Tibial nerve (tissue), 4 donors: ENCODE measurements at regions not wholly inside any gene's neighbourhood (a gene's known extent, or its start where the extent isn't known, plus 50 kb on each side); places are given as distances from the start of the nearest gene placed in this dataset.

Experiments
- DNase-seq, 2 donors: peaks; one replicate each; pipeline ENCODE4 v3.0.0-alpha.2; 2019; ENCODE audit warnings: low spot score in 2 of 2
- H3K27ac ChIP-seq, 4 donors: fragments of 200-600 bp; sonication (generic) in 3 of 4; one replicate each; pipeline ENCODE4 v1.5.1; 2017 to 2019; ENCODE audit warnings: mild to moderate bottlenecking in 1 of 4
- H3K27me3 ChIP-seq, 2 donors: fragments of 200-600 bp; sonication (generic) in 1 of 2; one replicate each; pipeline versions ENCODE4 v1.5.1 to v1.6.0; 2017 to 2019
- H3K36me3 ChIP-seq, 3 donors: fragments of 200-600 bp; sonication (generic); one replicate each; pipeline ENCODE4 v1.5.1; 2018 to 2019
- H3K4me1 ChIP-seq, 4 donors: fragments of 200-600 bp; sonication (generic) in 3 of 4; one replicate each; pipeline ENCODE4 v1.5.1; 2017 to 2019
- H3K4me3 ChIP-seq, 4 donors: fragments of 200-600 bp; sonication (generic) in 3 of 4; one replicate each; pipeline ENCODE4 v1.5.1; 2017 to 2019; ENCODE audit warnings: mild to moderate bottlenecking in 1 of 4, moderate library complexity in 1 of 4
- H3K9me3 ChIP-seq, 4 donors: fragments of 200-600 bp; sonication (generic) in 3 of 4; one replicate each; pipeline ENCODE4 v1.5.1; 2017 to 2019
- CTCF ChIP-seq, 5 experiments: fragments of 200-600 bp in 3 of 5; fragments of 450-650 bp in 2 of 5; sonication (generic) in 3 of 5; IDR thresholded peaks; one replicate each; pipeline ENCODE4 v1.5.1; 2016 to 2019; ENCODE audit warnings: antibody characterized with exemption in 5 of 5, mild to moderate bottlenecking in 3 of 5, moderate library complexity in 2 of 5
- EP300 ChIP-seq, 2 donors: sonication (generic); formaldehyde crosslinking; IDR thresholded peaks; one replicate each; pipeline ENCODE4 v1.6.1; 2017; ENCODE audit warnings: antibody characterized with exemption in 2 of 2, mild to moderate bottlenecking in 1 of 2
- POLR2A ChIP-seq, 2 donors: fragments of 450-650 bp; IDR thresholded peaks; one replicate each; pipeline ENCODE4 v1.6.1; 2017; ENCODE audit warnings: antibody characterized with exemption in 2 of 2, mild to moderate bottlenecking in 2 of 2, moderate library complexity in 2 of 2
- WGBS, 2 donors: methylation state at CpG; one replicate each; pipeline ENCODE4 v1.1.5; 2018; 5-methylcytosine and 5-hydroxymethylcytosine counted together

- Histone ChIP-seq H3K27ac (no peak overlapping the region), H3K36me3 (no peaks in the 10 kb centered on the region), H3K4me1 (no peaks in the 10 kb centered on the region), H3K27me3 (no peaks in the 10 kb centered on the region), H3K9me3 (peaks cover 0 to 16% (median 0%) of the 10 kb centered on the region in 4 donors), H3K4me3 (no peak overlapping the region)
- DNase-seq: no peak
- 62 to 63% methylated on average over 2 of the region's 2 CpGs for WGBS, 2 donors
- TF ChIP-seq EP300 (IDR thresholded peaks at IDR 0.05) (no peak), CTCF (IDR thresholded peaks at IDR 0.05) (no peak), POLR2A (IDR thresholded peaks at IDR 0.05) (no peak)
Measured at GRCh38 chr3:78459796-78460195, 1308.0 kb downstream of the ROBO1 start.

GRCh38 chr3:78462021-78462420 is 1305.8 kb downstream of the ROBO1 start:
- TF ChIP-seq CTCF (IDR thresholded peaks at IDR 0.05): no peak
- TF ChIP-seq POLR2A (IDR thresholded peaks at IDR 0.05): no peak
- no peak for TF ChIP-seq EP300 (IDR thresholded peaks at IDR 0.05)
- Histone ChIP-seq H3K36me3 (no peaks in the 10 kb centered on the region), H3K4me3 (no peak overlapping the region), H3K9me3 (peaks cover 0 to 32% (median 0%) of the 10 kb centered on the region in 4 donors), H3K27me3 (no peaks in the 10 kb centered on the region), H3K4me1 (no peaks in the 10 kb centered on the region), H3K27ac (no peak overlapping the region)
- no peak for DNase-seq
- WGBS, 2 donors: 1 to 2% methylated on average over 2 of the region's 2 CpGs

GRCh38 chr3:78476076-78476475 is 1291.7 kb downstream of the ROBO1 start:
- no peak overlapping the region for H3K27ac ChIP-seq
- DNase-seq: no peak
- H3K27me3 ChIP-seq: no peaks in the 10 kb centered on the region
- H3K36me3 ChIP-seq: no peaks in the 10 kb centered on the region
- H3K4me3 ChIP-seq: no peak overlapping the region
- H3K4me1 ChIP-seq: no peaks in the 10 kb centered on the region
- TF ChIP-seq EP300 (IDR thresholded peaks at IDR 0.05) (no peak), POLR2A (IDR thresholded peaks at IDR 0.05) (no peak)
- peaks cover 0 to 16% (median 4%) of the 10 kb centered on the region in 4 donors for H3K9me3 ChIP-seq
- WGBS, 2 donors: 70 to 76% methylated on average over 3 of the region's 3 CpGs

GRCh38 chr3:78481050-78481449 is 1286.7 kb downstream of the ROBO1 start:
- H3K36me3 ChIP-seq: no peaks in the 10 kb centered on the region
- H3K27ac ChIP-seq: no peak overlapping the region
- no peaks in the 10 kb centered on the region for H3K4me1 ChIP-seq
- H3K27me3 ChIP-seq: no peaks in the 10 kb centered on the region
- DNase-seq: no peak
- no peak for TF ChIP-seq CTCF (IDR thresholded peaks at IDR 0.05)
- TF ChIP-seq POLR2A (IDR thresholded peaks at IDR 0.05): no peak
- no peak for TF ChIP-seq EP300 (IDR thresholded peaks at IDR 0.05)
- 91 to 92% methylated on average over 6 to 11 of the region's 11 CpGs for WGBS, 2 donors
- no peak overlapping the region for H3K4me3 ChIP-seq
- H3K9me3 ChIP-seq: peaks cover 0 to 2% (median 0%) of the 10 kb centered on the region in 4 donors

- Histone ChIP-seq H3K4me1 (no peaks in the 10 kb centered on the region), H3K27me3 (no peaks in the 10 kb centered on the region), H3K4me3 (no peak overlapping the region), H3K27ac (no peak overlapping the region), H3K9me3 (peaks cover 0 to 19% (median 0%) of the 10 kb centered on the region in 4 donors), H3K36me3 (no peaks in the 10 kb centered on the region)
- WGBS, 2 donors: 48 to 51% methylated on average over 3 of the region's 3 CpGs
- DNase-seq: no peak
- TF ChIP-seq CTCF (IDR thresholded peaks at IDR 0.05) (no peak), EP300 (IDR thresholded peaks at IDR 0.05) (no peak), POLR2A (IDR thresholded peaks at IDR 0.05) (no peak)
Measured at GRCh38 chr3:78483090-78483489, 1284.7 kb downstream of the ROBO1 start.

- TF ChIP-seq POLR2A (IDR thresholded peaks at IDR 0.05): no peak
- TF ChIP-seq EP300 (IDR thresholded peaks at IDR 0.05): no peak
- no peak for TF ChIP-seq CTCF (IDR thresholded peaks at IDR 0.05)
- H3K36me3 ChIP-seq: no peaks in the 10 kb centered on the region
Measured at GRCh38 chr3:78494851-78495250, 1272.9 kb downstream of the ROBO1 start.

More at GRCh38 chr3:78494851-78495250, 1272.9 kb downstream of the ROBO1 start:
- no peaks in the 10 kb centered on the region for H3K4me1 ChIP-seq
- WGBS, 2 donors: 61 to 66% methylated on average over 3 of the region's 3 CpGs
- no peak overlapping the region for H3K4me3 ChIP-seq
- no peaks in the 10 kb centered on the region for H3K9me3 ChIP-seq
- no peak for DNase-seq
- H3K27me3 ChIP-seq: no peaks in the 10 kb centered on the region
- no peak overlapping the region for H3K27ac ChIP-seq
